Spleen (tissue), 11 donors: ENCODE measurements at regions not wholly inside any gene's neighbourhood (a gene's known extent, or its start where the extent isn't known, plus 50 kb on each side); places are given as distances from the start of the nearest gene placed in this dataset.

ENCODE experiments used
- DNase-seq: peaks from one replicate; pipeline ENCODE4 v3.0.0-alpha.2; 2020
- H3K27ac ChIP-seq, 8 donors: fragments of 200-600 bp; sonication (generic) in 7 of 8; 1 replicate in 4 of 8; 2 replicates in 4 of 8; pipeline versions ENCODE4 v1.5.0 to v1.8.0; 2016 to 2021; ENCODE audit warnings: inconsistent platforms in 4 of 8, mild to moderate bottlenecking in 4 of 8, moderate library complexity in 1 of 8
- H3K27me3 ChIP-seq, 7 donors: fragments of 200-600 bp; sonication (generic) in 6 of 7; replicated peaks in 1 of 7; 1 replicate in 4 of 7; 2 replicates in 3 of 7; pipeline versions ENCODE4 v1.5.0 to v1.8.0; 2016 to 2021; ENCODE audit warnings: inconsistent platforms in 3 of 7, mild to moderate bottlenecking in 1 of 7
- H3K36me3 ChIP-seq, 6 donors: fragments of 200-600 bp; sonication (generic) in 5 of 6; 1 replicate in 4 of 6; 2 replicates in 2 of 6; pipeline versions ENCODE4 v1.5.0 to v1.8.0; 2016 to 2021; ENCODE audit warnings: inconsistent platforms in 2 of 6
- H3K4me1 ChIP-seq, 6 donors: fragments of 200-600 bp; sonication (generic) in 5 of 6; 1 replicate in 3 of 6; 2 replicates in 3 of 6; pipeline versions ENCODE4 v1.5.0 to v1.8.0; 2016 to 2021; ENCODE audit warnings: inconsistent platforms in 3 of 6
- H3K4me3 ChIP-seq, 8 donors: fragments of 200-600 bp; sonication (generic) in 7 of 8; 1 replicate in 4 of 8; 2 replicates in 4 of 8; pipeline versions ENCODE4 v1.5.0 to v1.8.0; 2016 to 2021; ENCODE audit warnings: inconsistent platforms in 4 of 8, mild to moderate bottlenecking in 4 of 8, moderate library complexity in 2 of 8
- H3K9me3 ChIP-seq, 8 donors: fragments of 200-600 bp; sonication (generic) in 7 of 8; 1 replicate in 4 of 8; 2 replicates in 4 of 8; pipeline versions ENCODE4 v1.5.0 to v1.8.0; 2016 to 2021; ENCODE audit warnings: inconsistent platforms in 4 of 8
- POLR2A ChIP-seq, 3 donors: fragments of 450-650 bp; IDR thresholded peaks; one replicate each; pipeline ENCODE4 v1.5.1; 2017; ENCODE audit warnings: antibody characterized with exemption in 3 of 3, mild to moderate bottlenecking in 1 of 3
- POLR2AphosphoS5 ChIP-seq, 3 donors: sonication (generic); formaldehyde crosslinking; IDR thresholded peaks; one replicate each; pipeline ENCODE4 v1.5.1; 2017; ENCODE audit warnings: antibody characterized with exemption in 3 of 3
- WGBS, 5 donors: extraction: QIAGEN DNeasy Blood & Tissue Kit in 3 of 5; methylation state at CpG; one replicate each; pipeline versions ENCODE4 v1.1.5 to v1.1.7; 2013 to 2018; 5-methylcytosine and 5-hydroxymethylcytosine counted together
- intact Hi-C: fragments of 100-400 bp; cut with DNase I; formaldehyde crosslinking; loops from one replicate; pipeline ENCODE4 v1.15.0; 2023; ENCODE audit warnings: low total_unique reads
- TF ChIP-seq, protein P1 (sequence below), 11 experiments: fragments of 200-600 bp in 7 of 11; fragments of 450-650 bp in 4 of 11; sonication (generic) in 4 of 11; IDR thresholded peaks in 8 of 11; conservative IDR thresholded peaks in 3 of 11; 1 replicate in 7 of 11; 2 replicates in 4 of 11; pipeline versions ENCODE4 v1.4.0 to v1.8.0; 2016 to 2021; ENCODE audit warnings: antibody characterized with exemption in 11 of 11, inconsistent platforms in 4 of 11, mild to moderate bottlenecking in 1 of 11
- donor health status: healthy with polysubstance abuse.
- donor health status: DM: no; HTN: no; CAD: no; lungs with moderate emphysema.
- donor health status: DM: no; HTN: no; CAD: no.
- donor health status: Bipolar disorder and iron deficiency.
- donor health status: healthy.
- donor health status: DM: no; HTN: no; CAD: no.
- donor health status: DM: yes; HTN: yes; CAD: no.

DNA sequence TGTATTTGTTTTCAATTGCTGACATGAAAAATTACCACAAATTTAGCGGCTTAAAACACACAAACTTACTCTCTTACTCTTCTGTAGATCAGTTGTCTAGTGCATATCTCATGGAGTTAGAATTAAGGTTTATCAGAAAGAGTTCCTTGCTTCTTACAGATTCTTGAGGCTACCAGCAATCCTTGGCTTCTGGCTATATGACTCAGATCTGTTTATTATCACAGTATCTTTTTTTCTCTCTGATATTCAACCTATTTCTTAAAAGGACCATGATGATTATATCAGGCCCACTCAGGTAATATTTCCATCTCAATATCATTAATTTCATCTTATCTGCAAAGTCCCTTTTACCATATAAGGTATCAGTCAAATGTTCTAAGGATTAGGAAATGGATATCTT is 263.5 kb upstream of the BCHE start:
- no peak overlapping the region for H3K27ac ChIP-seq
- no peaks in the 10 kb centered on the region for H3K27me3 ChIP-seq
- no peaks in the 10 kb centered on the region for H3K36me3 ChIP-seq
- no peak for DNase-seq
- 76 to 98% (median 82%) methylated on average over 1 of the region's 1 CpG for WGBS, 5 donors
- no peak overlapping the region for H3K4me3 ChIP-seq
- TF ChIP-seq POLR2AphosphoS5 (IDR thresholded peaks at IDR 0.05) (no peak), POLR2A (IDR thresholded peaks at IDR 0.05) (no peak)
- TF ChIP-seq, protein P1, sequence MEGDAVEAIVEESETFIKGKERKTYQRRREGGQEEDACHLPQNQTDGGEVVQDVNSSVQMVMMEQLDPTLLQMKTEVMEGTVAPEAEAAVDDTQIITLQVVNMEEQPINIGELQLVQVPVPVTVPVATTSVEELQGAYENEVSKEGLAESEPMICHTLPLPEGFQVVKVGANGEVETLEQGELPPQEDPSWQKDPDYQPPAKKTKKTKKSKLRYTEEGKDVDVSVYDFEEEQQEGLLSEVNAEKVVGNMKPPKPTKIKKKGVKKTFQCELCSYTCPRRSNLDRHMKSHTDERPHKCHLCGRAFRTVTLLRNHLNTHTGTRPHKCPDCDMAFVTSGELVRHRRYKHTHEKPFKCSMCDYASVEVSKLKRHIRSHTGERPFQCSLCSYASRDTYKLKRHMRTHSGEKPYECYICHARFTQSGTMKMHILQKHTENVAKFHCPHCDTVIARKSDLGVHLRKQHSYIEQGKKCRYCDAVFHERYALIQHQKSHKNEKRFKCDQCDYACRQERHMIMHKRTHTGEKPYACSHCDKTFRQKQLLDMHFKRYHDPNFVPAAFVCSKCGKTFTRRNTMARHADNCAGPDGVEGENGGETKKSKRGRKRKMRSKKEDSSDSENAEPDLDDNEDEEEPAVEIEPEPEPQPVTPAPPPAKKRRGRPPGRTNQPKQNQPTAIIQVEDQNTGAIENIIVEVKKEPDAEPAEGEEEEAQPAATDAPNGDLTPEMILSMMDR (IDR thresholded peaks at IDR 0.05 in 8 of 11, conservative IDR thresholded peaks at IDR 0.05 in 3 of 11) = no peak
- intact Hi-C loops = no loop called here
- H3K4me1 ChIP-seq = no peaks in the 10 kb centered on the region
- peaks cover 0 to 11% (median 0%) of the 10 kb centered on the region in 8 donors for H3K9me3 ChIP-seq

DNA sequence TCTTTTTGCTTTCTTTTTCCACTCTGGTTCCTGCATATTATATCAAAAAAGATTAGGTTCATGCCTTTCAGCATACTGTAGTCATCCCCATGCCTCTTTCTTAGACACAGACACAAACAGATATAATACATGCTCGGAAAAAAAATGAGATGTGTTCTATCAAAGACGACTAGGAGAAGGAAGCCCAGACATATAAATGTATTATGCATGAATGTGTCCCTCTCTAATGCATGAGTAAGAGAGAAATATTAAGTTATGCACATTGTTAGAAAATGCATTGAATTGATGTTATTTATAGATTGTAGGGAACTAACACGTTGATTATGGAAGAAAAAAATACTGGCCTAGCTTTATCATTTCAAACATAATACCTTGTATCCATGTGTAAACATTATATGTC is 252.4 kb upstream of the BCHE start:
- whole genome bisulfite sequencing, 5 donors = 60 to 74% (median 66%) methylated on average over 3 of the region's 3 CpGs
- Histone ChIP-seq H3K36me3 (no peaks in the 10 kb centered on the region), H3K4me1 (no peaks in the 10 kb centered on the region), H3K9me3 (peaks cover 0 to 12% (median 0%) of the 10 kb centered on the region in 8 donors), H3K27ac (no peak overlapping the region), H3K27me3 (no peaks in the 10 kb centered on the region), H3K4me3 (no peak overlapping the region)
- no peak for DNase-seq
- TF ChIP-seq POLR2AphosphoS5 (IDR thresholded peaks at IDR 0.05) (no peak), POLR2A (IDR thresholded peaks at IDR 0.05) (no peak)
- TF ChIP-seq, protein P1 (IDR thresholded peaks at IDR 0.05 in 8 of 11, conservative IDR thresholded peaks at IDR 0.05 in 3 of 11) = no peak
- intact Hi-C loops = no loop called here

DNA sequence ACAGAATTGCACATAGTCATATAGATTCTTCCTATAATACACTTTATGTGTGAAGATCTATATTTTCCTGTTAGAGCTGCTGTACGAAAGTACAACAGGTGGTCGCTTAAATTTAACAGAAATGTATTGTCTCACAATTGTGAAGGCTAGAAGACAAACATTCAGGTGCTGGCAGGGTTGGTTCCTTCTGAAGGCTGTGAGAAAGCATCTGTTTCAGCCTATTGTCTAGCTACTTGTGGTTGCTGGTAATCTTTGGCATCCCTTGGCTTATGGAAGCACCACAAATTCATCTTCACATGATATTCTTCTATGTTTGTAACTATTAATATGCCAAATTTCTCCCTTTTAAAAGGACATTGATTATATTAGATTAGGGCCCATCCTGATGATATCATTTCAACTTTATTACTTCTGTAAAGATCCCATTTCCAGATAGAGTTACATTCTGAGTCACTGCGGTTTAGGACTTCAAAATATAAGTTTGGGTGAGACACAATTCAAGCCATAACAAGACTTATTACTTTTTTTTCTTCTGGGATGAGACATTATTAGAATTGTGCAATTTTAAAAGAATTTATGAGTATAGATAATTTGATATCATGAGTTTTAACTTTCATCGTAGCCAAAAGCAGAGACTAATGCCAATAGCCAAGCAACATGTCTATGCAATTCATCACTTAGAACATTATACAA is 248.1 kb upstream of the BCHE start:
- intact Hi-C loops = no loop called here
- no peak overlapping the region for H3K4me3 ChIP-seq
- TF ChIP-seq POLR2A (IDR thresholded peaks at IDR 0.05) (no peak), POLR2AphosphoS5 (IDR thresholded peaks at IDR 0.05) (no peak)
- TF ChIP-seq, protein P1 (IDR thresholded peaks at IDR 0.05 in 8 of 11, conservative IDR thresholded peaks at IDR 0.05 in 3 of 11) = no peak
- DNase-seq = no peak
- H3K4me1 ChIP-seq = no peaks in the 10 kb centered on the region
- no peaks in the 10 kb centered on the region for H3K27me3 ChIP-seq
- H3K36me3 ChIP-seq = no peaks in the 10 kb centered on the region
- WGBS, 5 donors = 83 to 88% (median 87%) methylated on average over 4 of the region's 4 CpGs
- H3K27ac ChIP-seq = no peak overlapping the region
- peaks cover 0 to 5% (median 0%) of the 10 kb centered on the region in 8 donors for H3K9me3 ChIP-seq

DNA sequence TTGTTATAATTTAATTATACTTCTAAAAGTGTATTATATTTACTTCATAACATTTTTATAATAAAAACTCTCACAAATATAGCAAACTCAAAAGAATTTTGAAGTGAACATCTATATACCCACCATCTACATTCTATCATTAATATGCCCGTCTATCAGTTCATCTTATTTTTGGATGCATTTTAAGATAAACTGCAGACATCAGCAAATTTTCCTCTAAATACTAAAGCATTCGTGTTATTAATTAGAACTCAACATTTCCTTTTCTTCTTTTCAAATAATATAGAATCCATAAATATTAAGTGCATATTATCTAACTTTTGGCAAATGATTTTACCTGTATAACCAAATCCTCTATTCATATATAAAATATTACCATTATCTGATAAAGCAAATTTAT is 242.9 kb upstream of the BCHE start:
- DNase-seq = no peak
- no peaks in the 10 kb centered on the region for H3K36me3 ChIP-seq
- WGBS, 5 donors = 66 to 85% (median 78%) methylated on average over 2 of the region's 2 CpGs

More for the DNA sequence above, 242.9 kb upstream of the BCHE start:
- TF ChIP-seq POLR2A (IDR thresholded peaks at IDR 0.05) = no peak
- no peak for TF ChIP-seq POLR2AphosphoS5 (IDR thresholded peaks at IDR 0.05)
- TF ChIP-seq, protein P1 (IDR thresholded peaks at IDR 0.05 in 8 of 11, conservative IDR thresholded peaks at IDR 0.05 in 3 of 11) = no peak
- Histone ChIP-seq H3K4me1 (no peaks in the 10 kb centered on the region), H3K4me3 (no peak overlapping the region), H3K27me3 (no peaks in the 10 kb centered on the region), H3K9me3 (peaks cover 0 to 11% (median 4%) of the 10 kb centered on the region in 8 donors), H3K27ac (no peak overlapping the region)
- intact Hi-C loops = no loop called here
